ENCODE measurements at regions not wholly inside any gene's neighbourhood (a gene's known extent, or its start where the extent isn't known, plus 50 kb on each side); places are given as distances from the start of the nearest gene placed in this dataset.

GRCh38 chr6:25025919-25026301 lies 90.2 kb upstream of the RIPOR2 start:
- no peak overlapping the region for H3K4me3 ChIP-seq (replicated peaks; ENCODE audit: low read depth, low read length)
- no peak for TF ChIP-seq CTCF (IDR thresholded peaks at IDR 0.05; ENCODE audit: low read length, missing control alignments)
- no peak for DNase-seq (ENCODE audit: low read depth)

GRCh38 chr6:25026723-25027122 lies 91.0 kb upstream of the RIPOR2 start:
- H3K4me3 ChIP-seq (replicated peaks; ENCODE audit: low read depth, low read length), result no peak overlapping the region
- no peak for DNase-seq (ENCODE audit: low read depth)
- TF ChIP-seq CTCF (IDR thresholded peaks at IDR 0.05; ENCODE audit: low read length, missing control alignments), result no peak

- no peak for DNase-seq (ENCODE audit: low read depth)
- no peak for TF ChIP-seq CTCF (IDR thresholded peaks at IDR 0.05; ENCODE audit: low read length, missing control alignments)
- H3K4me3 ChIP-seq (replicated peaks; ENCODE audit: low read depth, low read length), result no peak overlapping the region
Observed at GRCh38 chr6:25027221-25027916, 91.6 kb upstream of the RIPOR2 start.

- TF ChIP-seq CTCF (IDR thresholded peaks at IDR 0.05; ENCODE audit: low read length, missing control alignments), result no peak
- DNase-seq (ENCODE audit: low read depth), result no peak
- H3K4me3 ChIP-seq (replicated peaks; ENCODE audit: low read depth, low read length), result no peak overlapping the region
Observed at GRCh38 chr6:25028328-25028727, 92.6 kb upstream of the RIPOR2 start.

GRCh38 chr6:25032934-25033333 lies 97.2 kb upstream of the RIPOR2 start:
- TF ChIP-seq CTCF (IDR thresholded peaks at IDR 0.05; ENCODE audit: low read length, missing control alignments), result no peak
- no peak overlapping the region for H3K4me3 ChIP-seq (replicated peaks; ENCODE audit: low read depth, low read length)
- no peak for DNase-seq (ENCODE audit: low read depth)

GRCh38 chr6:25034431-25034921 lies 98.7 kb upstream of the RIPOR2 start:
- no peak for DNase-seq (ENCODE audit: low read depth)
- TF ChIP-seq CTCF (IDR thresholded peaks at IDR 0.05; ENCODE audit: low read length, missing control alignments), result no peak
- no peak overlapping the region for H3K4me3 ChIP-seq (replicated peaks; ENCODE audit: low read depth, low read length)

GRCh38 chr6:25035174-25035511 lies 99.4 kb upstream of the RIPOR2 start:
- no peak overlapping the region for H3K4me3 ChIP-seq (replicated peaks; ENCODE audit: low read depth, low read length)
- TF ChIP-seq CTCF (IDR thresholded peaks at IDR 0.05; ENCODE audit: low read length, missing control alignments), result no peak

More at GRCh38 chr6:25035174-25035511, 99.4 kb upstream of the RIPOR2 start:
- DNase-seq (ENCODE audit: low read depth), result no peak
